Activated gamma-delta T cell treated with anti-CD3 and anti-CD28 coated beads, Interleukin-2, amount 50 U/mL, for 16 hours (primary cell): ENCODE measurements at regions not wholly inside any gene's neighbourhood (a gene's known extent, or its start where the extent isn't known, plus 50 kb on each side); places are given as distances from the start of the nearest gene placed in this dataset.

Experiments
- DNase-seq: peaks from one replicate; pipeline ENCODE4 v3.0.0-alpha.2; 2020; ENCODE audit warnings: low read depth

- no peak for DNase-seq
These were observed 432.0 kb downstream of the CCDC85A start for GRCh38 chr2:56615760-56616159.

- DNase-seq = no peak
These were observed 440.4 kb downstream of the CCDC85A start for GRCh38 chr2:56624181-56624580.

GRCh38 chr2:56626927-56627326, 443.1 kb downstream of the CCDC85A start:
- DNase-seq = no peak

- DNase-seq = no peak
These were observed 446.5 kb downstream of the CCDC85A start for GRCh38 chr2:56630286-56630685.

- DNase-seq = no peak
These were observed 464.2 kb downstream of the CCDC85A start for GRCh38 chr2:56647997-56648396.

- no peak for DNase-seq
These were observed 465.0 kb downstream of the CCDC85A start for GRCh38 chr2:56648802-56649201.

- no peak for DNase-seq
These were observed 471.1 kb downstream of the CCDC85A start for GRCh38 chr2:56654936-56655335.

GRCh38 chr2:56656826-56657225, 473.0 kb downstream of the CCDC85A start:
- no peak for DNase-seq

GRCh38 chr2:56666777-56667176, 483.0 kb downstream of the CCDC85A start:
- DNase-seq = no peak

- no peak for DNase-seq
These were observed 488.3 kb downstream of the CCDC85A start for GRCh38 chr2:56671973-56672569.

GRCh38 chr2:56674084-56674483, 490.3 kb downstream of the CCDC85A start:
- DNase-seq = no peak

- DNase-seq = no peak
These were observed 493.2 kb downstream of the CCDC85A start for GRCh38 chr2:56676966-56677365.

GRCh38 chr2:56680971-56681631, 497.3 kb downstream of the CCDC85A start:
- no peak for DNase-seq

GRCh38 chr2:56681659-56682396, 498.0 kb downstream of the CCDC85A start:
- no peak for DNase-seq

- DNase-seq = no peak
These were observed 498.6 kb downstream of the CCDC85A start for GRCh38 chr2:56682397-56682760.

GRCh38 chr2:56684327-56684726, 500.5 kb downstream of the CCDC85A start:
- no peak for DNase-seq

- DNase-seq = no peak
These were observed 501.4 kb downstream of the CCDC85A start for GRCh38 chr2:56685205-56685604.

- no peak for DNase-seq
These were observed 503.4 kb downstream of the CCDC85A start for GRCh38 chr2:56687169-56687568.

GRCh38 chr2:56688661-56689060, 504.9 kb downstream of the CCDC85A start:
- DNase-seq = no peak

- DNase-seq = no peak
These were observed 509.7 kb downstream of the CCDC85A start for GRCh38 chr2:56693501-56693900.

- no peak for DNase-seq
These were observed 519.2 kb downstream of the CCDC85A start for GRCh38 chr2:56703001-56703400.

GRCh38 chr2:56705713-56706112, 521.9 kb downstream of the CCDC85A start:
- no peak for DNase-seq

GRCh38 chr2:56707218-56707617, 523.4 kb downstream of the CCDC85A start:
- no peak for DNase-seq
